Fibroblast of villous mesenchyme (primary cell): ENCODE measurements at regions not wholly inside any gene's neighbourhood (a gene's known extent, or its start where the extent isn't known, plus 50 kb on each side); places are given as distances from the start of the nearest gene placed in this dataset.

ENCODE experiments used
- DNase-seq: peaks from one replicate; pipeline ENCODE4 v3.0.0-alpha.2; 2010; ENCODE audit warnings: low read depth
- H3K4me3 ChIP-seq: 2 replicates; pipeline ENCODE4 v1.5.1; 2011; ENCODE audit warnings: low read depth, mild to moderate bottlenecking, low read length
- CTCF ChIP-seq: IDR thresholded peaks from 2 replicates; pipeline ENCODE4 v1.5.1; 2012; ENCODE audit warnings: low read depth, mild to moderate bottlenecking, low read length; ENCODE audit not compliant: insufficient read depth

- H3K4me3 ChIP-seq, result no peak overlapping the region
- TF ChIP-seq CTCF, result no peak
- DNase-seq, result no peak
Measured at GRCh38 chr3:150073513-150073912, 102.8 kb upstream of the PFN2 start.

- DNase-seq, result no peak
- H3K4me3 ChIP-seq, result no peak overlapping the region
- no peak for TF ChIP-seq CTCF
Measured at GRCh38 chr3:150073031-150073430, 102.3 kb upstream of the PFN2 start.

- H3K4me3 ChIP-seq, result no peak overlapping the region
- DNase-seq, result no peak
- no peak for TF ChIP-seq CTCF
Measured at GRCh38 chr3:150072576-150072975, 101.9 kb upstream of the PFN2 start.

- DNase-seq, result no peak
Measured at GRCh38 chr3:150070271-150070670, 99.6 kb upstream of the PFN2 start.

GRCh38 chr3:150069633-150070032 lies 98.9 kb upstream of the PFN2 start:
- no peak for TF ChIP-seq CTCF
- no peak for DNase-seq
- H3K4me3 ChIP-seq, result no peak overlapping the region

More at GRCh38 chr3:150070271-150070670, 99.6 kb upstream of the PFN2 start:
- TF ChIP-seq CTCF, result no peak
- H3K4me3 ChIP-seq, result no peak overlapping the region

GRCh38 chr3:150069154-150069527 lies 98.4 kb upstream of the PFN2 start:
- no peak for TF ChIP-seq CTCF
- peak; percentile 33 for DNase-seq
- no peak overlapping the region for H3K4me3 ChIP-seq

GRCh38 chr3:150068440-150069153 lies 97.9 kb upstream of the PFN2 start:
- no peak for TF ChIP-seq CTCF
- DNase-seq, result no peak

More at GRCh38 chr3:150068440-150069153, 97.9 kb upstream of the PFN2 start:
- H3K4me3 ChIP-seq, result no peak overlapping the region
